ENCODE measurements at regions not wholly inside any gene's neighbourhood (a gene's known extent, or its start where the extent isn't known, plus 50 kb on each side); places are given as distances from the start of the nearest gene placed in this dataset.
"Not testable (repeated sequence)": the region's sequence is repeated elsewhere in the genome, so short reads cannot be mapped to it uniquely, and the experiment has no call there.

DNA sequence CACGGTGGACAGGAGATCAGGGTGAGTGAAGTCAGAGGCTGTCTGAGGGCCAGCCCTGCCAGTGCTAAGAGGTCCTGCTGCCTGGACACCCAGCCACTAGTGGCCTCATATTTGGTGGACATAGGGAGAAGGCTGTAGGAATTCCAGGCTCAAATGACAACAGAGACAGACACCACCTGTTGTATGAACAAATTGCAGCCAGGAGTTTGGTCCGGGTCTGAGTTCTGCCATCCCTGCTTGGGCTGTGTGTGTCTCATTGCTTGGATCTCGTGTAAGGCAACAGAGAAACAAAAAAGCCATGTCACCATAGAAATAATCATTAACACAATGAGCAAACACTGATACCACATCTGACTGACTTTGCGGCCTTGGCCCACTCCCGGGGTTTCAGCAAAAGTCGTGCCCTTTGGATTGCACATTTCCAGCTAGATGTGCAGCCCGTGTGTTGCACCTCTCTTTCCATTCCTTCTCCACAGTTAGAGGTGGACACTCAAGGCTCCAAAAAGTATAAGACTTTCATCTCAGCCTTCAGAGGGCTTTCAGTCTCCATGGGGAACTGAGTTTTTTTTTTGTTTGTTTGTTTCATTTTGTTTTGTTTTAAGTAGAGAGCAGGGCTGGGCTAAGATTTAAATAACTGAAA, 211.2 kb downstream of the RTP5 start:
- H2BK120ac ChIP-seq (ENCODE audit: low read depth, low read length, poor library complexity, severe bottlenecking); H3K36me3 Mint-ChIP-seq (ENCODE audit: insufficient read depth in 1 of 3, low read depth in 3 of 3); H3K14ac ChIP-seq (ENCODE audit: insufficient read depth, low read length); H2BK15ac ChIP-seq (ENCODE audit: low read depth, low read length); H2BK12ac ChIP-seq (ENCODE audit: insufficient read length, low read depth, low read length); H3K9ac ChIP-seq (ENCODE audit: extremely low read depth, insufficient read length, low read length); H3K27me3 ChIP-seq (ENCODE audit: insufficient read depth, low read length); H2BK20ac ChIP-seq (ENCODE audit: low read depth, low read length, poor library complexity, severe bottlenecking); H3K79me2 ChIP-seq (ENCODE audit: insufficient read depth, low read length); H3K9me3 ChIP-seq (ENCODE audit: control insufficient read depth, low read depth, low read length); H2AK5ac ChIP-seq (ENCODE audit: insufficient read length, low read length); H3K4ac ChIP-seq (ENCODE audit: low read depth, low read length); H3K79me1 ChIP-seq (ENCODE audit: insufficient read depth, low read depth, low read length, poor library complexity, severe bottlenecking); H3K4me1 ChIP-seq (ENCODE audit: insufficient read depth, low read length); H3K4me2 ChIP-seq (ENCODE audit: insufficient read depth, insufficient read length, low read length); H4K5ac ChIP-seq (ENCODE audit: insufficient read length, low read depth, low read length); H3K4me3 Mint-ChIP-seq; H3K23ac ChIP-seq (ENCODE audit: insufficient read length, low read depth, low read length); H3K4me1 Mint-ChIP-seq; H3K27ac ChIP-seq (ENCODE audit: insufficient read length, low read depth, low read length); H3K56ac ChIP-seq (ENCODE audit: insufficient read length, low read depth, low read length); DNase-seq; H3K18ac ChIP-seq (ENCODE audit: insufficient read length, low read depth, low read length); H3K23me2 ChIP-seq (ENCODE audit: insufficient read length, low read depth, low read length, poor library complexity, severe bottlenecking); H4K20me1 ChIP-seq (ENCODE audit: control insufficient read depth, insufficient read depth, insufficient read length); H3K9me3 Mint-ChIP-seq; H4K8ac ChIP-seq (replicated peaks; ENCODE audit: insufficient read length, low read depth, low read length); H3T11ph ChIP-seq (ENCODE audit: low read length); H2BK5ac ChIP-seq (ENCODE audit: insufficient read length, low read length); H4K91ac ChIP-seq (ENCODE audit: insufficient read length, low read depth, low read length); H3K27ac Mint-ChIP-seq; H2AFZ ChIP-seq (ENCODE audit: low read length): not testable (repeated sequence)
- WGBS (ENCODE audit: extremely low coverage, insufficient read length, low lambda C conversion rate): no CpG with 5 or more reads among the region's 7 CpGs
- H3K27me3 Mint-ChIP-seq (ENCODE audit: low read depth): peaks cover 58% of the 10 kb centered on the region

DNA sequence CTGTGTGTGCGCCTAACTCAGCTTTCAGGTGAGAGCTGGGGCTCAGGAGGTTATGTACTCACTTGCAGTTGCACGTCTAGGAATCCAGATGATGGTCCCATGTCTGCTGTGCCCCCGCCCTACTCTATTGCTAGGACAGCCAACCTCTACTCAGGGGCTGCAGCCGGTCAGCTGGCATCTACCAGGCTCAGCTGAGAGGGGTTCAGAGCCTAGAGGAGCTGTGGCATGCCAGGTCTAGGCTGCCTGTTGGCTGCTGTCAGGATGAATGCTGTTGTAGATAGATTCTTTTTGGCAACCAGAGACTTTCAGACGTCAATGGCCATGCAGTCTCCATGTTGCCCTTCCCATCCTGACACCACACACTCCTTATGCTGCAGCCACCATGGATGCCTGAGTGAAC, 214.5 kb downstream of the RTP5 start:
- not testable (repeated sequence) for H4K5ac ChIP-seq (ENCODE audit: insufficient read length, low read depth, low read length); H2BK12ac ChIP-seq (ENCODE audit: insufficient read length, low read depth, low read length); DNase-seq; H3K9me3 Mint-ChIP-seq; H4K8ac ChIP-seq (replicated peaks; ENCODE audit: insufficient read length, low read depth, low read length); H3K27ac ChIP-seq (ENCODE audit: insufficient read length, low read depth, low read length); H3K79me1 ChIP-seq (ENCODE audit: insufficient read depth, low read depth, low read length, poor library complexity, severe bottlenecking); H3K4ac ChIP-seq (ENCODE audit: low read depth, low read length); H4K20me1 ChIP-seq (ENCODE audit: control insufficient read depth, insufficient read depth, insufficient read length); H2BK5ac ChIP-seq (ENCODE audit: insufficient read length, low read length); H3K14ac ChIP-seq (ENCODE audit: insufficient read depth, low read length); H3K36me3 Mint-ChIP-seq (ENCODE audit: insufficient read depth in 1 of 3, low read depth in 3 of 3); H3K9ac ChIP-seq (ENCODE audit: extremely low read depth, insufficient read length, low read length); H3T11ph ChIP-seq (ENCODE audit: low read length); H3K79me2 ChIP-seq (ENCODE audit: insufficient read depth, low read length); H2AFZ ChIP-seq (ENCODE audit: low read length); H3K18ac ChIP-seq (ENCODE audit: insufficient read length, low read depth, low read length); H2BK20ac ChIP-seq (ENCODE audit: low read depth, low read length, poor library complexity, severe bottlenecking); H3K27ac Mint-ChIP-seq; H3K23ac ChIP-seq (ENCODE audit: insufficient read length, low read depth, low read length); H2BK15ac ChIP-seq (ENCODE audit: low read depth, low read length); H3K56ac ChIP-seq (ENCODE audit: insufficient read length, low read depth, low read length); H3K4me2 ChIP-seq (ENCODE audit: insufficient read depth, insufficient read length, low read length); H2BK120ac ChIP-seq (ENCODE audit: low read depth, low read length, poor library complexity, severe bottlenecking); H3K9me3 ChIP-seq (ENCODE audit: control insufficient read depth, low read depth, low read length); H2AK5ac ChIP-seq (ENCODE audit: insufficient read length, low read length); H3K4me1 ChIP-seq (ENCODE audit: insufficient read depth, low read length); H3K27me3 ChIP-seq (ENCODE audit: insufficient read depth, low read length); H4K91ac ChIP-seq (ENCODE audit: insufficient read length, low read depth, low read length); H3K23me2 ChIP-seq (ENCODE audit: insufficient read length, low read depth, low read length, poor library complexity, severe bottlenecking); H3K4me3 Mint-ChIP-seq
- Mint-ChIP-seq H3K4me1 (peaks cover 2 to 12% of the 10 kb centered on the region in 2 experiments; a peak in 3 of 4 replicates), H3K27me3 (ENCODE audit: low read depth) (peaks cover 58% of the 10 kb centered on the region)
- no CpG with 5 or more reads among the region's 5 CpGs for WGBS (ENCODE audit: extremely low coverage, insufficient read length, low lambda C conversion rate)
